Smooth muscle cell (in vitro differentiated cells): ENCODE measurements at regions not wholly inside any gene's neighbourhood (a gene's known extent, or its start where the extent isn't known, plus 50 kb on each side); places are given as distances from the start of the nearest gene placed in this dataset.

Experiments used
- DNase-seq: peaks from one replicate; lab custom pipeline; 2025; ENCODE audit not compliant: unreplicated experiment; lab: John Stamatoyannopoulos, UW
- H2AFZ ChIP-seq: fragments of 200-600 bp; sonication (generic); 2 replicates; pipeline ENCODE4 v1.6.0; 2016; ENCODE audit warnings: antibody characterized with exemption, low read depth, mild to moderate bottlenecking
- H3F3A ChIP-seq: fragments of 200-600 bp; sonication (generic); 2 replicates; pipeline ENCODE4 v1.6.0; 2017; ENCODE audit warnings: antibody characterized with exemption, low read depth
- H3K27ac ChIP-seq: fragments of 200-600 bp; sonication (generic); 2 replicates; pipeline ENCODE4 v1.5.1; 2016; ENCODE audit warnings: low read depth, mild to moderate bottlenecking
- H3K27me3 ChIP-seq: fragments of 200-600 bp; sonication (generic); 2 replicates; pipeline ENCODE4 v1.6.1; 2016; ENCODE audit warnings: low read depth, mild to moderate bottlenecking
- H3K36me3 ChIP-seq: fragments of 200-600 bp; sonication (generic); 2 replicates; pipeline ENCODE4 v1.5.1; 2016; ENCODE audit warnings: low read depth
- H3K4me1 ChIP-seq: fragments of 200-600 bp; sonication (generic); 2 replicates; pipeline ENCODE4 v1.5.1; 2016; ENCODE audit warnings: low read depth
- H3K4me2 ChIP-seq: fragments of 200-600 bp; sonication (generic); 2 replicates; pipeline ENCODE4 v1.6.0; 2016; ENCODE audit warnings: mild to moderate bottlenecking
- H3K4me3 ChIP-seq: fragments of 200-600 bp; sonication (generic); 2 replicates; pipeline ENCODE4 v1.5.1; 2016; ENCODE audit warnings: mild to moderate bottlenecking
- H3K79me2 ChIP-seq: fragments of 200-600 bp; sonication (generic); 2 replicates; pipeline ENCODE4 v1.6.0; 2016; ENCODE audit warnings: low read depth, mild to moderate bottlenecking
- H3K9ac ChIP-seq: fragments of 200-600 bp; sonication (generic); 2 replicates; pipeline ENCODE4 v1.6.0; 2016; ENCODE audit warnings: low read depth
- H3K9me3 ChIP-seq: fragments of 200-600 bp; sonication (generic); replicated peaks from 2 replicates; pipeline ENCODE4 v1.5.1; 2016; ENCODE audit warnings: low read depth
- H4K20me1 ChIP-seq: fragments of 200-600 bp; sonication (generic); 2 replicates; pipeline ENCODE4 v1.6.0; 2016; ENCODE audit warnings: low read depth
- WGBS: methylation state at CpG from one replicate; pipeline ENCODE4 v1.1.7; 2016; ENCODE audit warnings: low lambda C conversion rate; 5-methylcytosine and 5-hydroxymethylcytosine counted together
- TF ChIP-seq, protein P1 (sequence below): fragments of 200-600 bp; sonication (generic); IDR thresholded peaks from 2 replicates; pipeline ENCODE4 v1.5.1; 2017; ENCODE audit warnings: borderline replicate concordance, mild to moderate bottlenecking, antibody characterized with exemption; ENCODE audit not compliant: insufficient read depth, poor library complexity, severe bottlenecking

GRCh38 chr6:80439721-80440470, 333.4 kb downstream of the BCKDHB start:
- Histone ChIP-seq H3K36me3 (no peaks in the 10 kb centered on the region), H3K9ac (peak overlapping the region; percentile 37), H3K4me2 (no peak overlapping the region), H3K4me3 (no peak overlapping the region), H4K20me1 (no peaks in the 10 kb centered on the region), H3K79me2 (no peaks in the 10 kb centered on the region), H3F3A (no peaks in the 10 kb centered on the region), H3K27me3 (no peaks in the 10 kb centered on the region), H3K4me1 (peaks cover 30% of the 10 kb centered on the region), H3K27ac (peak overlapping the region; percentile 79), H3K9me3 (no peaks in the 10 kb centered on the region), H2AFZ (no peak overlapping the region)
- no peak for DNase-seq
- TF ChIP-seq, protein P1, sequence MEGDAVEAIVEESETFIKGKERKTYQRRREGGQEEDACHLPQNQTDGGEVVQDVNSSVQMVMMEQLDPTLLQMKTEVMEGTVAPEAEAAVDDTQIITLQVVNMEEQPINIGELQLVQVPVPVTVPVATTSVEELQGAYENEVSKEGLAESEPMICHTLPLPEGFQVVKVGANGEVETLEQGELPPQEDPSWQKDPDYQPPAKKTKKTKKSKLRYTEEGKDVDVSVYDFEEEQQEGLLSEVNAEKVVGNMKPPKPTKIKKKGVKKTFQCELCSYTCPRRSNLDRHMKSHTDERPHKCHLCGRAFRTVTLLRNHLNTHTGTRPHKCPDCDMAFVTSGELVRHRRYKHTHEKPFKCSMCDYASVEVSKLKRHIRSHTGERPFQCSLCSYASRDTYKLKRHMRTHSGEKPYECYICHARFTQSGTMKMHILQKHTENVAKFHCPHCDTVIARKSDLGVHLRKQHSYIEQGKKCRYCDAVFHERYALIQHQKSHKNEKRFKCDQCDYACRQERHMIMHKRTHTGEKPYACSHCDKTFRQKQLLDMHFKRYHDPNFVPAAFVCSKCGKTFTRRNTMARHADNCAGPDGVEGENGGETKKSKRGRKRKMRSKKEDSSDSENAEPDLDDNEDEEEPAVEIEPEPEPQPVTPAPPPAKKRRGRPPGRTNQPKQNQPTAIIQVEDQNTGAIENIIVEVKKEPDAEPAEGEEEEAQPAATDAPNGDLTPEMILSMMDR: no peak

GRCh38 chr6:80438772-80439171, 332.3 kb downstream of the BCKDHB start:
- no peak overlapping the region for H2AFZ ChIP-seq

GRCh38 chr6:80437801-80438200, 331.3 kb downstream of the BCKDHB start:
- no peak overlapping the region for H3K4me3 ChIP-seq
- H3K9ac ChIP-seq: no peak overlapping the region
- no peaks in the 10 kb centered on the region for H4K20me1 ChIP-seq
- TF ChIP-seq, protein P1: no peak
- WGBS: 92% methylated on average over 5 of the region's 5 CpGs
- H3K36me3 ChIP-seq: no peaks in the 10 kb centered on the region
- no peak overlapping the region for H2AFZ ChIP-seq
- H3K27me3 ChIP-seq: no peaks in the 10 kb centered on the region
- H3K27ac ChIP-seq: peak overlapping the region; percentile 79
- H3K4me2 ChIP-seq: no peak overlapping the region
- peaks cover 46% of the 10 kb centered on the region for H3K4me1 ChIP-seq
- DNase-seq: no peak
- no peaks in the 10 kb centered on the region for H3K9me3 ChIP-seq
- no peaks in the 10 kb centered on the region for H3K79me2 ChIP-seq
- no peaks in the 10 kb centered on the region for H3F3A ChIP-seq

More at GRCh38 chr6:80438772-80439171, 332.3 kb downstream of the BCKDHB start:
- H3F3A ChIP-seq: no peaks in the 10 kb centered on the region
- TF ChIP-seq, protein P1: no peak
- H3K4me1 ChIP-seq: peaks cover 41% of the 10 kb centered on the region
- H3K27ac ChIP-seq: peak overlapping the region; percentile 79
- H4K20me1 ChIP-seq: no peaks in the 10 kb centered on the region
- peak overlapping the region; percentile 37 for H3K9ac ChIP-seq
- DNase-seq: no peak
- 51% methylated on average over 2 of the region's 2 CpGs for WGBS
- H3K4me2 ChIP-seq: no peak overlapping the region
- H3K36me3 ChIP-seq: no peaks in the 10 kb centered on the region
- no peaks in the 10 kb centered on the region for H3K79me2 ChIP-seq
- H3K4me3 ChIP-seq: no peak overlapping the region
- H3K27me3 ChIP-seq: no peaks in the 10 kb centered on the region
- no peaks in the 10 kb centered on the region for H3K9me3 ChIP-seq

GRCh38 chr6:80437221-80437620, 330.8 kb downstream of the BCKDHB start:
- Histone ChIP-seq H3F3A (no peaks in the 10 kb centered on the region), H2AFZ (no peak overlapping the region), H3K4me3 (no peak overlapping the region), H3K79me2 (no peaks in the 10 kb centered on the region), H3K27ac (no peak overlapping the region), H3K9ac (no peak overlapping the region), H4K20me1 (no peaks in the 10 kb centered on the region), H3K36me3 (no peaks in the 10 kb centered on the region), H3K9me3 (no peaks in the 10 kb centered on the region), H3K4me1 (peaks cover 46% of the 10 kb centered on the region), H3K4me2 (no peak overlapping the region), H3K27me3 (no peaks in the 10 kb centered on the region)
- 83% methylated on average over 1 of the region's 1 CpG for WGBS
- TF ChIP-seq, protein P1: no peak
- DNase-seq: no peak
